ENCODE measurements at regions not wholly inside any gene's neighbourhood (a gene's known extent, or its start where the extent isn't known, plus 50 kb on each side); places are given as distances from the start of the nearest gene placed in this dataset.

DNA sequence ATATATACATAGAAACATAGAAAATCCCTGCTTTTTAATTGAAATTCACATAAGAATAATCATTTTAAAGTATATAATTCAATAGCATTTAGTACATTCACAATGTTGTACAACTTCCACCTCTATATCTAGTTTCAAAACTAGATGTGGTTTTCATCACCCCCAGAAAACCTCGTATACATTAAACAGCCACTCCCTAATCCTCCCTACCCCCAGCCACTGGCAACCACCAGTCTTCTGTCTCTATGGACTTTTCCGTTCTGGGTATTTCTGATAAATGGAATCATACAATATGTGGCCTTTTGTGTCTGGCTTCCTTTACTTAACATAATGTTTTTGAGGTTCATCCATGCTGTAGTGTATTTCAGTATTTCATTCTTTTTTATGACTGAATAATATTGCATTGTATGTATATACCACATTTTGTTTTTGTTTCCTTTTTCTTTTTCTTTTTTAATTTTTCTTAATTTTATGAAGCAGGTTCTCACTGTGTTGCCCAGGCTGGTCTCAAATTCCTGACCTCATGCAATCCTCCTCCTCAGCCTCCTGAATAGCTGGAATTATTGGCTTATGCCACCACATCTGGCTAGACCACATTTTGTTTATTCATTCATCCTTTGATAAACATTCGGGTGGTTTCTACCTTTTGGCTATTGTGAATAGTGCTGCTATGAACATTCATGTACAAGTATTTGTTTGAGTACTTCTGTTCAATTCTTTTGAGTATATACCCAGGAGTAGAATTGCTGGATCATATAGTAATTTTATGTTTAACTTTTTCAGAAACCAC is 50.6 kb upstream of the RNF152 start:
- peaks cover 42 to 58% (median 43%) of the 10 kb centered on the region in 3 donors for H3K27me3 Mint-ChIP-seq
- no peak for ATAC-seq (ENCODE audit: low read depth in 2 of 2)
- peaks cover 0 to 12% (median 3%) of the 10 kb centered on the region in 7 donors for H3K9me3 Mint-ChIP-seq

More for the DNA sequence above, 50.6 kb upstream of the RNF152 start:
- H3K36me3 Mint-ChIP-seq: no peaks in the 10 kb centered on the region
- no peak for DNase-seq
- no peak overlapping the region for H3K4me3 Mint-ChIP-seq
- no peaks in the 10 kb centered on the region for H3K4me1 Mint-ChIP-seq
- no peak overlapping the region for H3K27ac Mint-ChIP-seq

All from naive B cell (primary cell).